ENCODE measurements at regions not wholly inside any gene's neighbourhood (a gene's known extent, or its start where the extent isn't known, plus 50 kb on each side); places are given as distances from the start of the nearest gene placed in this dataset.
A peak's percentile ranks its signal among the peaks of the same experiment; 100 is the strongest.

DNA sequence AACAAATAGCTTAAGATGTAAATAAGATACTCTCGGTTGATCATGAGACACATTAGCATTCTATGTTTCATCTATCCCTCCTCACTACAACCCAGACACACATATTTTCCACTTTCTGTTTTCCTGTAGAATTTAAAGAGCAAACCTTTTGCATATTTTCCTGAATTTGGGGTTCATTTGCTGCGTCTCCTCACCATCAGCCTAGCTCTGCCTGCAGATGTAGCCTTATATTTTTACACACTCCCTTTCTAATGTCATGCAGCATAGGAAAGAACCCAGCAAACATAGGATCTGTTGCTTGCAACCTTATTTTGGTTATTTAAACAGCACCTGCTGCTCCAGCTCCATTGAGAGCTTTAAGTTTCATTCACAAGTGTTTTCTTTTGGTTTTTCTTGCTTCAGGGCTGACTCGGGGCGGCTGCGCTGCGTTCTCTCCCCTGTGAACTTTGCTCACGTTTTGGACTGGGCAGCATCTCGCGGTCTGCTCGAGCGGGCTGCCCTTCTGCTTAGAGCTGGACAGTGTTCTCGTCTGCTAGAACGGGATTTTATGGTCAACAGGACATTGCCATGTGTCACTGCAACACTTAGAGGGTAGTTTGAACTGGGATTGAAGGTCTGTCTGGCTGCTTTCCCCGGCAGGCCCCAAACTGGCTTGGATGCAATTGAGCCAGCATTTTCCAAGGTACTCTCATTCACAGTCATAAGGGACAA lies 57.8 kb upstream of the VRK1 start:
- Histone ChIP-seq H3K36me3 (ENCODE audit: insufficient read depth, insufficient read length, low read length) (no peaks in the 10 kb centered on the region), H3K9me3 (ENCODE audit: insufficient read depth, low read length) (no peaks in the 10 kb centered on the region), H3K4me3 (ENCODE audit: insufficient read length, low read depth) (no peak overlapping the region), H3K9ac (ENCODE audit: insufficient read length, low read depth) (no peak overlapping the region), H3K27me3 (ENCODE audit: insufficient read depth, insufficient read length) (peaks cover 7% of the 10 kb centered on the region), H3K4me1 (ENCODE audit: insufficient read depth, insufficient read length) (peaks cover 2% of the 10 kb centered on the region)
- DNase-seq (ENCODE audit: low read depth, low spot score): no peak
- TF ChIP-seq YY1 (IDR thresholded peaks at IDR 0.05; ENCODE audit: insufficient read depth, insufficient read length): no peak
- TF ChIP-seq ZNF274 (IDR thresholded peaks at IDR 0.05; ENCODE audit: low read depth, low read length): no peak
- no peak for TF ChIP-seq SUZ12 (IDR thresholded peaks at IDR 0.05; ENCODE audit: extremely low read depth, insufficient read depth, insufficient read length)

DNA sequence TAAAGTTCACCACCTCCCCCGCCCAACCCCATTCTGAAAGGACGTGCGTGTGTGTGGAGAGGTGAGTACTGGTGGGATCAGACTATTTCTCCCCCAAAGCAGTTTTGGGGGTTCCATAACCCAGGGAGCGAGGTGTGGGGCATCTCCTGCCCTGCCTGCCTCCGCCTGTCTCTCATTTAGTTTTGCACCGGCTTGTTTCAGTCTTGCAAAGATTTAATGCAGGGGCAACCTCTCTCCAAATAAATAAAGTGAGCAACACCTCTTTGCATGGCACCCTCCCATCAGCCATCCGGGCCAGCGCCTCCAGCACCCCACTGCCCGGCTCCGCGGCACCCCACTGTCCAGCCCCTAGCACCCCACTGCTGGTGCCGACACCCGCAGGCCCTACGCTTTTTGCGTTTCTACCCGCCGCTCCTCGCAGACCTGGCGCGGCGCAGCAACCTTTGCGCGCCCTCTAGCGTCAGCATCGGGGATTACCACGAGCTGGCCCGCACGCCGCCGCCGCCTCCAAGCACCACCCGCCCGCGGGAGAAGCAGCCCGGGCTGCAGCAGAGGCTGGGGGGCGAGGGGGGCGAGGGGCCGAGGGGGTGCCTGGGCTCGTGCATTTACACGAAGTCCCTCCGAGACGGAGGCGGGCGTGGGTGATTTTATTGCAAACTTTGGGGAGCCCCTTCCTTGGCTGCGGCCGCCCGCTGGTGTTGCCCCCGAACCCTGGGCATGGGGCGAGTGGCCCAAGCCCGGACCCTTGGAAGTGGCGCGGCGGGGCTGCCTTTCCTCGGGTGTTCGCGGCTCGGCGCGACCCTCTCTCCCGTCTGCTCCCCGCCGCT lies 55.8 kb upstream of the VRK1 start:
- no peaks in the 10 kb centered on the region for H3K36me3 ChIP-seq (ENCODE audit: insufficient read depth, insufficient read length, low read length)
- peaks cover 7% of the 10 kb centered on the region for H3K27me3 ChIP-seq (ENCODE audit: insufficient read depth, insufficient read length)
- H3K4me3 ChIP-seq (ENCODE audit: insufficient read length, low read depth): peak overlapping the region; percentile 45
- DNase-seq (ENCODE audit: low read depth, low spot score): no peak
- peak overlapping the region; percentile 61 for H3K9ac ChIP-seq (ENCODE audit: insufficient read length, low read depth)
- TF ChIP-seq SUZ12 (IDR thresholded peaks at IDR 0.05; ENCODE audit: extremely low read depth, insufficient read depth, insufficient read length) (no peak), ZNF274 (IDR thresholded peaks at IDR 0.05; ENCODE audit: low read depth, low read length) (no peak), YY1 (IDR thresholded peaks at IDR 0.05; ENCODE audit: insufficient read depth, insufficient read length) (no peak)
- peaks cover 2% of the 10 kb centered on the region for H3K4me1 ChIP-seq (ENCODE audit: insufficient read depth, insufficient read length)
- no peaks in the 10 kb centered on the region for H3K9me3 ChIP-seq (ENCODE audit: insufficient read depth, low read length)

DNA sequence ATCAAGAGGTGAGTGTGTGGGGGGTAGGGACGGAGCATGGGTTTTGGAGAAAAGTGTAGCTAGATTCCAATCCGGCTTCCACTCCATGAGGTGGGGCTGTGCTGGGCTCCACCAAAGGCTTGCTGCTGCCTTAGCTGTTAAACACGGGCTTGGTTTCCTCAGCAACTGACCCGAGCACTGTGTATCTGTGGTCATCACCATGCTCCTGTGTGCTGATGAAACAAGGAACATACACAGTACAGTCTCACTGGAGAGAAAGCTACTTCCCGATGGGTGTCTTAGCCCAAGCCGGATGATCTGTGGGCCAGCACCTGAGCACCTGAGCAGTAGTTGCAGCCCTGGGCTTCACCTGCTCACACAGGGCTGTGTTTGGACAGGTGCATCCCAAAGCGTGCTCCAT lies 52.9 kb upstream of the VRK1 start:
- no peak for TF ChIP-seq ZNF274 (IDR thresholded peaks at IDR 0.05; ENCODE audit: low read depth, low read length)
- TF ChIP-seq YY1 (IDR thresholded peaks at IDR 0.05; ENCODE audit: insufficient read depth, insufficient read length): no peak
- no peak for TF ChIP-seq SUZ12 (IDR thresholded peaks at IDR 0.05; ENCODE audit: extremely low read depth, insufficient read depth, insufficient read length)
- peaks cover 2% of the 10 kb centered on the region for H3K4me1 ChIP-seq (ENCODE audit: insufficient read depth, insufficient read length)
- peaks cover 7% of the 10 kb centered on the region for H3K27me3 ChIP-seq (ENCODE audit: insufficient read depth, insufficient read length)
- no peak for DNase-seq (ENCODE audit: low read depth, low spot score)
- H3K9me3 ChIP-seq (ENCODE audit: insufficient read depth, low read length): no peaks in the 10 kb centered on the region
- no peaks in the 10 kb centered on the region for H3K36me3 ChIP-seq (ENCODE audit: insufficient read depth, insufficient read length, low read length)
- no peak overlapping the region for H3K9ac ChIP-seq (ENCODE audit: insufficient read length, low read depth)
- no peak overlapping the region for H3K4me3 ChIP-seq (ENCODE audit: insufficient read length, low read depth)

DNA sequence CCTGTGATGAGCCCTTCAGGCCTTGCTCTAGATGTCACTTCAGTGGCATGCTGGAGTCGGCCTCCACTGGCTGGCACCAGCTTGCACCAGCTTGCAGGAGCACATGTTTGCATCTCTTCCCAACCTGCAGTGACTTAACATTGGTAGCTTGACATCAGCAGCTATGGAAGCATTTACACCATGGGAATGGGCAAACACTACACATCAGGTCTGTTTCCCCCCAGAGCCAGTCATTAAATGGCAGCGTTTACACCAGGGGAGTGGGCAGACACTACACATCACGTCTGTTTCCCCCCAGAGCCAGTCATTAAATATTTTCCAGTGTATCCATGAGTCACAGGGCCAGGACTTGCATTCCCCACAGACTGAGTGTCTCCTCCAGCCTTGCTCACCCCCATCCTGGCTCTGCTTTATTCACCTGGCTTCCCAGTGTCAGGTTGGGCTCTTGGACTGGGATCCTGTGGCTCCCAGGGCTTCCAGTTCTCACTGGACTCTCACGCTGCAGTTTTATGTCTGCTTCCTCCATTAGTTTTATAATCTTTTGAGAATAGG lies 51.6 kb upstream of the VRK1 start:
- no peak for DNase-seq (ENCODE audit: low read depth, low spot score)
- H3K27me3 ChIP-seq (ENCODE audit: insufficient read depth, insufficient read length): peaks cover 7% of the 10 kb centered on the region
- no peak overlapping the region for H3K9ac ChIP-seq (ENCODE audit: insufficient read length, low read depth)
- H3K9me3 ChIP-seq (ENCODE audit: insufficient read depth, low read length): no peaks in the 10 kb centered on the region
- H3K4me1 ChIP-seq (ENCODE audit: insufficient read depth, insufficient read length): peaks cover 2% of the 10 kb centered on the region
- TF ChIP-seq YY1 (IDR thresholded peaks at IDR 0.05; ENCODE audit: insufficient read depth, insufficient read length) (no peak), ZNF274 (IDR thresholded peaks at IDR 0.05; ENCODE audit: low read depth, low read length) (no peak), SUZ12 (IDR thresholded peaks at IDR 0.05; ENCODE audit: extremely low read depth, insufficient read depth, insufficient read length) (no peak)
- H3K36me3 ChIP-seq (ENCODE audit: insufficient read depth, insufficient read length, low read length): no peaks in the 10 kb centered on the region
- H3K4me3 ChIP-seq (ENCODE audit: insufficient read length, low read depth): no peak overlapping the region

DNA sequence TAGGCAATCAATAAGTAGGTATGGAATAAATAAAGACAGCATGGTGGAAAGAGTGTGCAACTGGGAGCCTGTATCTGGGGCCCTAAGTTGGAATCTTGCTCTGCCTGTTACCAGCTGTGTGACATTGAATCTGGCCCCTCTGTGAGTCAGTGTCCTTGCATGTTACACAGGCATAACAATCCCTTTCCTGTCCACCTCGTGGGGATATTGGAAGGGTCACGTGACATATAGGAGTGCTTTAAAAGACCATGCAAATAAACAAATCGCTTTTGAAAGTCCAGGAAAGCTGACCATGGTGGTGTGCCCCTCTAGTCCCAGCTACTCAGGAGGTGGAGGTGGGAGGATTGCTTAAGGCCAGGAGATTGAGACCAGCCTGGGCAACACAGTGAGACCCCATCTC lies 51.1 kb upstream of the VRK1 start:
- H3K27me3 ChIP-seq (ENCODE audit: insufficient read depth, insufficient read length): peaks cover 7% of the 10 kb centered on the region
- DNase-seq (ENCODE audit: low read depth, low spot score): no peak

DNA sequence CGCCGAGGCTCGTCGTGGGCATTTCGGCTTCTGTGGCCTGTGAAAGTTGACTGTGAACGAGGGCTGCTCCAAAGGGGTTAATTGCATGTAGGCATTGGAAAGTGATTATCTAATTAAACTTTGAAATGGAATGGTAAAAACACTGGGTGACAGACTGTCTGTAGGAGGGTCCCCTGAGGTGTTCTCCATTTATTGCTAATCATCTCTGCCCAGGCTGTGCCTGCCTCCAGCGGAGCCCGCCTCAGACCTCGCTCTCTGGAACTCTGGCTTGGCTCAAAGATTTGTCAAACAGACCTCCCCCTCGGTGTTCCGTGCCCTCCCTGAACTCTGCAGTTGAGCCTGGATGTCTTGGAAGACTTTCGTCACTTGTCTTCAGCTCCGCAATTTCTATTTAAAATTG lies 50.2 kb upstream of the VRK1 start:
- Histone ChIP-seq H3K4me3 (ENCODE audit: insufficient read length, low read depth) (no peak overlapping the region), H3K27me3 (ENCODE audit: insufficient read depth, insufficient read length) (peaks cover 7% of the 10 kb centered on the region), H3K9ac (ENCODE audit: insufficient read length, low read depth) (no peak overlapping the region), H3K36me3 (ENCODE audit: insufficient read depth, insufficient read length, low read length) (no peaks in the 10 kb centered on the region), H3K4me1 (ENCODE audit: insufficient read depth, insufficient read length) (no peaks in the 10 kb centered on the region), H3K9me3 (ENCODE audit: insufficient read depth, low read length) (no peaks in the 10 kb centered on the region)
- TF ChIP-seq YY1 (IDR thresholded peaks at IDR 0.05; ENCODE audit: insufficient read depth, insufficient read length) (no peak), SUZ12 (IDR thresholded peaks at IDR 0.05; ENCODE audit: extremely low read depth, insufficient read depth, insufficient read length) (no peak), ZNF274 (IDR thresholded peaks at IDR 0.05; ENCODE audit: low read depth, low read length) (no peak)
- no peak for DNase-seq (ENCODE audit: low read depth, low spot score)

More for the DNA sequence above, 51.1 kb upstream of the VRK1 start:
- Histone ChIP-seq H3K4me3 (ENCODE audit: insufficient read length, low read depth) (no peak overlapping the region), H3K9me3 (ENCODE audit: insufficient read depth, low read length) (no peaks in the 10 kb centered on the region), H3K36me3 (ENCODE audit: insufficient read depth, insufficient read length, low read length) (no peaks in the 10 kb centered on the region), H3K9ac (ENCODE audit: insufficient read length, low read depth) (no peak overlapping the region), H3K4me1 (ENCODE audit: insufficient read depth, insufficient read length) (no peaks in the 10 kb centered on the region)
- no peak for TF ChIP-seq YY1 (IDR thresholded peaks at IDR 0.05; ENCODE audit: insufficient read depth, insufficient read length)
- TF ChIP-seq SUZ12 (IDR thresholded peaks at IDR 0.05; ENCODE audit: extremely low read depth, insufficient read depth, insufficient read length): no peak
- TF ChIP-seq ZNF274 (IDR thresholded peaks at IDR 0.05; ENCODE audit: low read depth, low read length): no peak
